ENCODE measurements at regions not wholly inside any gene's neighbourhood (a gene's known extent, or its start where the extent isn't known, plus 50 kb on each side); places are given as distances from the start of the nearest gene placed in this dataset.

- TF ChIP-seq, protein P1, sequence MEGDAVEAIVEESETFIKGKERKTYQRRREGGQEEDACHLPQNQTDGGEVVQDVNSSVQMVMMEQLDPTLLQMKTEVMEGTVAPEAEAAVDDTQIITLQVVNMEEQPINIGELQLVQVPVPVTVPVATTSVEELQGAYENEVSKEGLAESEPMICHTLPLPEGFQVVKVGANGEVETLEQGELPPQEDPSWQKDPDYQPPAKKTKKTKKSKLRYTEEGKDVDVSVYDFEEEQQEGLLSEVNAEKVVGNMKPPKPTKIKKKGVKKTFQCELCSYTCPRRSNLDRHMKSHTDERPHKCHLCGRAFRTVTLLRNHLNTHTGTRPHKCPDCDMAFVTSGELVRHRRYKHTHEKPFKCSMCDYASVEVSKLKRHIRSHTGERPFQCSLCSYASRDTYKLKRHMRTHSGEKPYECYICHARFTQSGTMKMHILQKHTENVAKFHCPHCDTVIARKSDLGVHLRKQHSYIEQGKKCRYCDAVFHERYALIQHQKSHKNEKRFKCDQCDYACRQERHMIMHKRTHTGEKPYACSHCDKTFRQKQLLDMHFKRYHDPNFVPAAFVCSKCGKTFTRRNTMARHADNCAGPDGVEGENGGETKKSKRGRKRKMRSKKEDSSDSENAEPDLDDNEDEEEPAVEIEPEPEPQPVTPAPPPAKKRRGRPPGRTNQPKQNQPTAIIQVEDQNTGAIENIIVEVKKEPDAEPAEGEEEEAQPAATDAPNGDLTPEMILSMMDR (IDR thresholded peaks at IDR 0.05): no peak
- TF ChIP-seq POLR2A (IDR thresholded peaks at IDR 0.05): no peak
Observed at GRCh38 chr1:214193691-214194090, 87.3 kb upstream of the SMYD2 start.

Measured in adrenal gland (tissue), 5 donors.